NT2/D1 (cell line): ENCODE measurements at regions not wholly inside any gene's neighbourhood (a gene's known extent, or its start where the extent isn't known, plus 50 kb on each side); places are given as distances from the start of the nearest gene placed in this dataset.

Source experiments
- DNase-seq: peaks from one replicate; pipeline ENCODE4 v3.0.0-alpha.2; 2011; ENCODE audit warnings: low read depth, low spot score
- H3K27me3 ChIP-seq: 2 replicates; pipeline ENCODE4 v1.6.0; 2011; ENCODE audit warnings: mild to moderate bottlenecking; ENCODE audit not compliant: insufficient read length, insufficient read depth
- H3K36me3 ChIP-seq: 2 replicates; pipeline ENCODE4 v1.6.1; 2011; ENCODE audit warnings: mild to moderate bottlenecking, low read length, mixed read lengths; ENCODE audit not compliant: insufficient read depth, insufficient read length
- H3K4me1 ChIP-seq: 2 replicates; pipeline ENCODE4 v1.5.1; 2011; ENCODE audit not compliant: insufficient read depth, insufficient read length
- H3K4me3 ChIP-seq: 2 replicates; pipeline ENCODE4 v1.5.1; 2011; ENCODE audit warnings: low read depth; ENCODE audit not compliant: insufficient read length
- H3K9ac ChIP-seq: 2 replicates; pipeline ENCODE4 v1.6.0; 2011; ENCODE audit warnings: low read depth; ENCODE audit not compliant: insufficient read length
- H3K9me3 ChIP-seq: 2 replicates; pipeline ENCODE4 v1.5.1; 2011; ENCODE audit warnings: mild to moderate bottlenecking, low read length; ENCODE audit not compliant: insufficient read depth
- SUZ12 ChIP-seq: IDR thresholded peaks from 2 replicates; pipeline ENCODE4 v1.6.1; 2011; ENCODE audit not compliant: insufficient read length, insufficient read depth; ENCODE audit errors: extremely low read depth
- YY1 ChIP-seq: IDR thresholded peaks from 2 replicates; pipeline ENCODE4 v1.6.1; 2011; ENCODE audit not compliant: insufficient read length, insufficient read depth
- ZNF274 ChIP-seq: IDR thresholded peaks from 2 replicates; pipeline ENCODE4 v1.6.1; 2011; ENCODE audit warnings: mild to moderate bottlenecking, low read depth, low read length

- no peaks in the 10 kb centered on the region for H3K36me3 ChIP-seq
- no peaks in the 10 kb centered on the region for H3K27me3 ChIP-seq
- no peaks in the 10 kb centered on the region for H3K4me1 ChIP-seq
- DNase-seq: no peak
- no peak overlapping the region for H3K4me3 ChIP-seq
- H3K9me3 ChIP-seq: peaks cover 27% of the 10 kb centered on the region
- no peak for TF ChIP-seq YY1
- no peak for TF ChIP-seq SUZ12
- TF ChIP-seq ZNF274: no peak
- no peak overlapping the region for H3K9ac ChIP-seq
These were observed 59.9 kb upstream of the SMOC2 start for GRCh38 chr6:168380956-168381605.

DNA sequence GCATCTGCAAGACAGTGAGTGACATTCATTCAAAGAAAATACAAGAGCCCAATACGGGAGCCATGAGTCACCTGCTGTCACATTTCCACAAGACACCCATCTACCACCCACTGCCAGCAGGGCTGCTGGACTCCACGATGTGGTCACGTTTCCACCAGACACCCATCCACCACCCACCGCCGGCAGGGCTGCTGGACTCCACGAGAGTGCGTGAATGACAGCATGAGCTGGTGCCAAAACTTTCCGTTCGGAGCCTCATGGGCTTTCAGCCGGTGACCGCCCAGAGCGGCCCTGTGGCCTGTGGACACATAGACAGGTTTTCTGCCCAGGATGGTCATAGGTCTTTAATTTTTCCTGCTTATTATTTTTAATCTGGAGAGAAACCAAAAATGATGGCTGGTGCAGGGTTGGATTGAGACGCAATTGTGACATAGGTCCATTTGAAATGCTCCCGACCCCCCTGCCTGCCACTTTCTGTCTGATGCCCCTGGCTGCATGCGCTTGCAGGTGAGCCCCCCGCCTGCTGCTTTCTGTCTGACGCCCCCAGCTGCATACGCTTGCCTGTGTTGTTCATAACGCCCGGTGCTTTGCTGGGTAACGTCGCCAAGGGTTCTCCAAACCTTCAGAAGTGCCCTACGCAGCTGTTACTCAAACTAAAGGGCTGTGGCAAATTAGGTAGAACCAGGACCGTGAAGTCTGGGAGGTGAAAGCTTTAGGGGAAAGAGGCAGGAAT lies 59.1 kb upstream of the SMOC2 start:
- no peaks in the 10 kb centered on the region for H3K36me3 ChIP-seq
- no peak for TF ChIP-seq YY1
- TF ChIP-seq SUZ12: no peak
- no peak for TF ChIP-seq ZNF274
- no peak overlapping the region for H3K4me3 ChIP-seq
- no peak for DNase-seq
- H3K9ac ChIP-seq: no peak overlapping the region
- H3K4me1 ChIP-seq: no peaks in the 10 kb centered on the region
- H3K9me3 ChIP-seq: peaks cover 27% of the 10 kb centered on the region
- no peaks in the 10 kb centered on the region for H3K27me3 ChIP-seq

- H3K4me1 ChIP-seq: no peaks in the 10 kb centered on the region
- no peak for DNase-seq
- H3K36me3 ChIP-seq: no peaks in the 10 kb centered on the region
- no peaks in the 10 kb centered on the region for H3K27me3 ChIP-seq
- H3K4me3 ChIP-seq: no peak overlapping the region
- TF ChIP-seq ZNF274: no peak
- TF ChIP-seq YY1: no peak
- no peak for TF ChIP-seq SUZ12
- H3K9me3 ChIP-seq: peaks cover 26% of the 10 kb centered on the region
- no peak overlapping the region for H3K9ac ChIP-seq
These were observed 57.7 kb upstream of the SMOC2 start for GRCh38 chr6:168383062-168383854.

DNA sequence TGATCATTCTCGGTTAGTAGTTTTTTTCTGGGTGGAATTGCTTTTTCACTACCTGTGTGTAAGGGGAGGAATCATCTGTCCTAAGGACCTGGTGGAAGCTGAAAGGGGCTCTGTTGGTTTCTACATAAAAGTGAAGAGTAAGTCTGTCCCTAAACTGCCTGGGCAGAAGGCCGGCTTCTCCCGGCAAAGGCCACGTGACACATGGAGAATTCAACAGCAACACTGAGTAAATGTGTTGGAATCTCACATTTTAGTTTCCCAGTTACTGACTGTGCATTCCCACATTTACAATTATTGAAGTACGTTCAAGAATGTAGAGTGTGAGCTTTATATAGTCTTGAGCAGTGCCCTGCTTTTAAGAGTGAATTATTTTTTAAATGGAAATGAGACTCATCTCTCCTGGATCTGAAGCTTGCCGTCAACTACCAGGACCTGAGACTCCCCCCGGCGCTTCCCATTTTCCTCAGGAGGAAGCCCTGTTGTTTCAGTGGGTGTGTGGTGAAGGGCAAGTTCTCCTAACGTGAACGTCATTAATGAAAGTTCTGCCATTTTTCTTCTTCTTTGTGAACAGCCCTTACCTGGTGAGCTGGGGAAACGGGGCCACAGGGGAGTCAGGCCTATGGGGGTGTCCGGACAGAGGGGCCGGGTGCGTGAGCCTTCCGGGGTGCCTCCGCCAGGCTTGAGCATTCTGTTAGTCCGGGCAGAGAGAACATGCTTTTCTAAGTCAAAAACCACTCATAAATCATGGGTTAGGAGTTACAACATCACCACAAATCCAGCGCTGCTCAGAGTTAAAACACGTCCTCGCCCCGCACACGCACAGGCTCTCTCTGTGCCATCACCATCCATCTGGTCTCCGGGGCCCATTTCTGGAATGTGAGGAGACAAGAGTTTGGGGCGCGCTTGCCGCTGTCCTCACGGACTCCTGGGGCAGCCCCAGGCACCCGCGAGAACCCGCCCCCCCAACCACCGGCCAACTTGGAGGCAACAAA lies 56.6 kb upstream of the SMOC2 start:
- H3K9ac ChIP-seq: no peak overlapping the region
- H3K4me3 ChIP-seq: no peak overlapping the region
- H3K9me3 ChIP-seq: peaks cover 17% of the 10 kb centered on the region
- H3K4me1 ChIP-seq: no peaks in the 10 kb centered on the region
- no peaks in the 10 kb centered on the region for H3K27me3 ChIP-seq
- DNase-seq: no peak
- TF ChIP-seq SUZ12 (no peak), ZNF274 (no peak), YY1 (no peak)
- H3K36me3 ChIP-seq: no peaks in the 10 kb centered on the region

DNA sequence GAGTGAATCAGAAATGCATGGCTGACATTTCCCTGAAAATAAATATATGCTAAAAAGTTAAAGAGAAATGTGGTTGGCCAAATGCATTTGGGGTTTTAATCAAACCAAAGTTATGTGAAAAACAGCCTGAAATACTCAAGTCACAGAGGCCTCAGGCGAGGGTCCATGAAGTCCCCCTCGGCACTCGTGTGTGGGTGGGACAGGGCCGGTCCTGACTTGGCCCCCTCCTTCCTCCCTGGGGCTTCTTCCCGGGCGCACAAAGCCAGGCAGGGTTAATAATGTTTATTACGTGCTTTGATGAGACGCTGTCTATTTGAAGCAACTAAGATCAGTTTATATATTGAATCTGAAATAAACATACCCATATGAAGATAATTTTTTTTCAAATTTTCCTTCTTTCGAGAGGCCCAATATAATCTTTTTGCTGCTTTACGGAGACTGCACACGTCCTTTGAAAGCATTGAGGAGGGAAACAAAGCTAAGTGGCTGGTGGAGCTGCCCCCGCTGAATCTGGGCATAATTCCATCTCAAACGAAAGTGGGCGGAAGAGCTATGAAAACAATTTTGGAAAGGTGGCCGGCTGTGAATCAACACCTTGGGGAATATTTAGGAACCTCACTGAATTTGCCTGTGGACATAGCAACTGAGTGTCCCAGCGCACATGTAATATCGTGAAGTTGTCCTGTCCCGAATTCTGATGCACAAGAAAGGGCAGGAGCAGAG lies 55.8 kb upstream of the SMOC2 start:
- Histone ChIP-seq H3K9me3 (peaks cover 8% of the 10 kb centered on the region), H3K4me1 (no peaks in the 10 kb centered on the region), H3K4me3 (no peak overlapping the region), H3K36me3 (no peaks in the 10 kb centered on the region), H3K9ac (no peak overlapping the region), H3K27me3 (no peaks in the 10 kb centered on the region)
- DNase-seq: no peak
- TF ChIP-seq SUZ12 (no peak), ZNF274 (no peak), YY1 (no peak)
